ENCODE measurements at regions not wholly inside any gene's neighbourhood (a gene's known extent, or its start where the extent isn't known, plus 50 kb on each side); places are given as distances from the start of the nearest gene placed in this dataset.

DNA sequence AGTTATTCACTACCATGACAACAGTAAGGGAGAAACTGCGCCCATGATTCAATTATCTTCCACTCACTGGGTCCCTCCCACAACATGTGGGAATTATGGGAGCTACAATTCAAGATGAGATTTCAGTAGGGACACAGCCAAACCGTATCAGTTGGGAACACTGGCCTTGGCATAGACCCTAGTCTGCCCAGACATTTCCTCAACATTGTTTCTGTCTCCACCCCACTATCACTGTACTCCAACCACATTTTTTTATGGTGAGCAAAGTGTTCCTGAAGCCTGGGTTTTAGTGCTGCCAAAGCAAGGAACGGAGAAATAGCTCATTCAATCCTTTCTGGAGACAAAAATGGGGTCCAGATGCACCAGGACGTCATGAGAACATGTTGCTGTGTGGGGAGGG, 122.6 kb upstream of the CCDC179 start:
- TF ChIP-seq CTCF (IDR thresholded peaks at IDR 0.05 in 4 of 5, conservative IDR thresholded peaks at IDR 0.05 in 1 of 5), result no peak
- TF ChIP-seq POLR2A (IDR thresholded peaks at IDR 0.05), result no peak
